ENCODE measurements at regions not wholly inside any gene's neighbourhood (a gene's known extent, or its start where the extent isn't known, plus 50 kb on each side); places are given as distances from the start of the nearest gene placed in this dataset.

- TF ChIP-seq CTCF (IDR thresholded peaks at IDR 0.05; ENCODE audit: low read depth, low read length): no peak
- no peak overlapping the region for H3K4me3 ChIP-seq (ENCODE audit: low read depth, low read length)
Observed at GRCh38 chr6:126439040-126439439, 99.1 kb downstream of the CENPW start.

- H3K4me3 ChIP-seq (ENCODE audit: low read depth, low read length): no peak overlapping the region
- TF ChIP-seq CTCF (IDR thresholded peaks at IDR 0.05; ENCODE audit: low read depth, low read length): no peak
Observed at GRCh38 chr6:126440923-126441322, 101.0 kb downstream of the CENPW start.

- no peak overlapping the region for H3K4me3 ChIP-seq (ENCODE audit: low read depth, low read length)
- no peak for TF ChIP-seq CTCF (IDR thresholded peaks at IDR 0.05; ENCODE audit: low read depth, low read length)
Observed at GRCh38 chr6:126444659-126445273, 104.9 kb downstream of the CENPW start.

- no peak overlapping the region for H3K4me3 ChIP-seq (ENCODE audit: low read depth, low read length)
- no peak for TF ChIP-seq CTCF (IDR thresholded peaks at IDR 0.05; ENCODE audit: low read depth, low read length)
Observed at GRCh38 chr6:126446248-126446647, 106.3 kb downstream of the CENPW start.

GRCh38 chr6:126447367-126447766 lies 107.5 kb downstream of the CENPW start:
- no peak overlapping the region for H3K4me3 ChIP-seq (ENCODE audit: low read depth, low read length)
- TF ChIP-seq CTCF (IDR thresholded peaks at IDR 0.05; ENCODE audit: low read depth, low read length): no peak

GRCh38 chr6:126461045-126461444 lies 121.1 kb downstream of the CENPW start:
- no peak overlapping the region for H3K4me3 ChIP-seq (ENCODE audit: low read depth, low read length)
- no peak for TF ChIP-seq CTCF (IDR thresholded peaks at IDR 0.05; ENCODE audit: low read depth, low read length)

GRCh38 chr6:126464245-126464644 lies 124.3 kb downstream of the CENPW start:
- TF ChIP-seq CTCF (IDR thresholded peaks at IDR 0.05; ENCODE audit: low read depth, low read length): no peak
- H3K4me3 ChIP-seq (ENCODE audit: low read depth, low read length): no peak overlapping the region
